Lower leg skin (tissue), 3 donors: ENCODE measurements at regions not wholly inside any gene's neighbourhood (a gene's known extent, or its start where the extent isn't known, plus 50 kb on each side); places are given as distances from the start of the nearest gene placed in this dataset.

ENCODE experiments used
- POLR2A ChIP-seq, 2 donors: fragments of 450-650 bp; IDR thresholded peaks; one replicate each; pipeline ENCODE4 v1.6.1; 2016 to 2017; ENCODE audit warnings: antibody characterized with exemption in 2 of 2, mild to moderate bottlenecking in 1 of 2, moderate library complexity in 1 of 2
- TF ChIP-seq, protein P1 (sequence below), 3 donors: fragments of 450-650 bp; IDR thresholded peaks; one replicate each; pipeline ENCODE4 v1.5.1; 2016; ENCODE audit warnings: antibody characterized with exemption in 3 of 3, mild to moderate bottlenecking in 3 of 3, moderate library complexity in 2 of 3

DNA sequence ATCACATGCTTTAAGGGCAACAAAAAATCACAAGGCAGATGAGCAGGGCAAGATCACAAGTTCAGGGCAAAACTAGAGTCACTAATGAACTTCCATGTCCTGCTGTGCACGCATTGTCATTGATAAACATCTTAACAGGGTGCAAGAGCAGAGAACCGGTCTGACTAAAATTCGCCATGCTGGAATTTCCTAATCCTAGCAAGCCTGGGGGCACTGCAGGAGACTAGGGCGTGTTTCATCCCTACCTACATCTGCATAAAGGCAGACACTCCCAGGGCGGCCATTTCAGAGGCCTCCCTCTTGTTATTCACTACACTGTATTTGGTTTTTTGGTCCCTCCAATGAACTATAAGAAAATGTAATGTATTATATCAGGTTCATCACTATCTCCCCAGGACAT, 203.6 kb downstream of the ARHGEF9 start:
- TF ChIP-seq, protein P1, sequence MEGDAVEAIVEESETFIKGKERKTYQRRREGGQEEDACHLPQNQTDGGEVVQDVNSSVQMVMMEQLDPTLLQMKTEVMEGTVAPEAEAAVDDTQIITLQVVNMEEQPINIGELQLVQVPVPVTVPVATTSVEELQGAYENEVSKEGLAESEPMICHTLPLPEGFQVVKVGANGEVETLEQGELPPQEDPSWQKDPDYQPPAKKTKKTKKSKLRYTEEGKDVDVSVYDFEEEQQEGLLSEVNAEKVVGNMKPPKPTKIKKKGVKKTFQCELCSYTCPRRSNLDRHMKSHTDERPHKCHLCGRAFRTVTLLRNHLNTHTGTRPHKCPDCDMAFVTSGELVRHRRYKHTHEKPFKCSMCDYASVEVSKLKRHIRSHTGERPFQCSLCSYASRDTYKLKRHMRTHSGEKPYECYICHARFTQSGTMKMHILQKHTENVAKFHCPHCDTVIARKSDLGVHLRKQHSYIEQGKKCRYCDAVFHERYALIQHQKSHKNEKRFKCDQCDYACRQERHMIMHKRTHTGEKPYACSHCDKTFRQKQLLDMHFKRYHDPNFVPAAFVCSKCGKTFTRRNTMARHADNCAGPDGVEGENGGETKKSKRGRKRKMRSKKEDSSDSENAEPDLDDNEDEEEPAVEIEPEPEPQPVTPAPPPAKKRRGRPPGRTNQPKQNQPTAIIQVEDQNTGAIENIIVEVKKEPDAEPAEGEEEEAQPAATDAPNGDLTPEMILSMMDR (IDR thresholded peaks at IDR 0.05) = no peak
- no peak for TF ChIP-seq POLR2A (IDR thresholded peaks at IDR 0.05)
